ENCODE measurements at regions not wholly inside any gene's neighbourhood (a gene's known extent, or its start where the extent isn't known, plus 50 kb on each side); places are given as distances from the start of the nearest gene placed in this dataset.
"Not testable (repeated sequence)": the region's sequence is repeated elsewhere in the genome, so short reads cannot be mapped to it uniquely, and the experiment has no call there.

- no peak overlapping the region for H3K4me3 ChIP-seq
- intact Hi-C loops (cut with DNase I), result no loop called here
Observed at GRCh38 chr6:112667427-112667826, 320.3 kb downstream of the RFPL4B start.

DNA sequence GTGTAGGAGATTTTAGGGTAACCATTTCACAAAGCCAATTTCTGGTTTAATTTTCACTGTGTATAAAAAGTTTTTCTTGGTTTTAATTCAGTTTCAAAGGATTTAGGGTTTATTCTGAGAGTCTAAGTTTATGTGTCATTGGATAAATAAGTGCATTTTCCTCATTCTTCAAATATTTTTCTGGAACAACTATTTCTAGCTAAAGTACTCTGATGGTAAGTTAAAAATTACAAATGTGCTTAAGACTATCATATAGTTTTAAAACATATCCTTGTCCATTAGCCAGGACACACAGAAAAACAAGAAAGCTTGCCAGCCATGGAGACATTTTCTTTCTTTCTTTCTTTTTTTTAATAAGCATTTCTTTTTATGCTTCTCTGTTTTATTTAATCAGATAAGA lies 333.0 kb downstream of the RFPL4B start:
- TF ChIP-seq, protein P1, sequence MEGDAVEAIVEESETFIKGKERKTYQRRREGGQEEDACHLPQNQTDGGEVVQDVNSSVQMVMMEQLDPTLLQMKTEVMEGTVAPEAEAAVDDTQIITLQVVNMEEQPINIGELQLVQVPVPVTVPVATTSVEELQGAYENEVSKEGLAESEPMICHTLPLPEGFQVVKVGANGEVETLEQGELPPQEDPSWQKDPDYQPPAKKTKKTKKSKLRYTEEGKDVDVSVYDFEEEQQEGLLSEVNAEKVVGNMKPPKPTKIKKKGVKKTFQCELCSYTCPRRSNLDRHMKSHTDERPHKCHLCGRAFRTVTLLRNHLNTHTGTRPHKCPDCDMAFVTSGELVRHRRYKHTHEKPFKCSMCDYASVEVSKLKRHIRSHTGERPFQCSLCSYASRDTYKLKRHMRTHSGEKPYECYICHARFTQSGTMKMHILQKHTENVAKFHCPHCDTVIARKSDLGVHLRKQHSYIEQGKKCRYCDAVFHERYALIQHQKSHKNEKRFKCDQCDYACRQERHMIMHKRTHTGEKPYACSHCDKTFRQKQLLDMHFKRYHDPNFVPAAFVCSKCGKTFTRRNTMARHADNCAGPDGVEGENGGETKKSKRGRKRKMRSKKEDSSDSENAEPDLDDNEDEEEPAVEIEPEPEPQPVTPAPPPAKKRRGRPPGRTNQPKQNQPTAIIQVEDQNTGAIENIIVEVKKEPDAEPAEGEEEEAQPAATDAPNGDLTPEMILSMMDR (IDR thresholded peaks at IDR 0.05), result no peak
- TF ChIP-seq POLR2A (IDR thresholded peaks at IDR 0.05), result no peak
- intact Hi-C loops (cut with DNase I), result no loop called here
- DNase-seq, result no peak
- no peaks in the 10 kb centered on the region for H3K36me3 ChIP-seq
- H3K9me3 ChIP-seq, result no peaks in the 10 kb centered on the region
- no peak overlapping the region for H3K4me3 ChIP-seq
- H3K4me1 ChIP-seq, result peaks cover 0 to 23% (median 0%) of the 10 kb centered on the region in 3 donors
- H3K27ac ChIP-seq, result no peak overlapping the region
- no peaks in the 10 kb centered on the region for H3K27me3 ChIP-seq

More at GRCh38 chr6:112667427-112667826, 320.3 kb downstream of the RFPL4B start:
- no peaks in the 10 kb centered on the region for H3K36me3 ChIP-seq
- no peak overlapping the region for H3K27ac ChIP-seq
- no peak for DNase-seq
- no peaks in the 10 kb centered on the region for H3K27me3 ChIP-seq
- no peaks in the 10 kb centered on the region for H3K4me1 ChIP-seq
- no peaks in the 10 kb centered on the region for H3K9me3 ChIP-seq
- TF ChIP-seq, protein P1 (IDR thresholded peaks at IDR 0.05), result no peak
- TF ChIP-seq POLR2A (IDR thresholded peaks at IDR 0.05), result no peak

- TF ChIP-seq POLR2A (IDR thresholded peaks at IDR 0.05), result no peak
- TF ChIP-seq, protein P1 (IDR thresholded peaks at IDR 0.05), result no peak
- Histone ChIP-seq H3K4me1 (peaks cover 0 to 23% (median 0%) of the 10 kb centered on the region in 3 donors), H3K36me3 (no peaks in the 10 kb centered on the region), H3K27me3 (no peaks in the 10 kb centered on the region), H3K4me3 (no peak overlapping the region), H3K9me3 (no peaks in the 10 kb centered on the region), H3K27ac (no peak overlapping the region)
- WGBS, 2 donors, result 49 to 73% methylated on average over 5 of the region's 5 CpGs
- intact Hi-C loops (cut with DNase I), result no loop called here
- DNase-seq, result no peak
Observed at GRCh38 chr6:112682071-112682470, 334.9 kb downstream of the RFPL4B start.

GRCh38 chr6:112683106-112683505 lies 336.0 kb downstream of the RFPL4B start:
- TF ChIP-seq, protein P1 (IDR thresholded peaks at IDR 0.05), result no peak
- no peak for TF ChIP-seq POLR2A (IDR thresholded peaks at IDR 0.05)
- no peak for DNase-seq
- Histone ChIP-seq H3K4me1 (peaks cover 0 to 23% (median 0%) of the 10 kb centered on the region in 3 donors), H3K27ac (no peak overlapping the region), H3K9me3 (no peaks in the 10 kb centered on the region), H3K27me3 (no peaks in the 10 kb centered on the region), H3K4me3 (no peak overlapping the region), H3K36me3 (no peaks in the 10 kb centered on the region)
- 41 to 48% methylated on average over 2 of the region's 2 CpGs for WGBS, 2 donors
- intact Hi-C loops (cut with DNase I), result no loop called here

DNA sequence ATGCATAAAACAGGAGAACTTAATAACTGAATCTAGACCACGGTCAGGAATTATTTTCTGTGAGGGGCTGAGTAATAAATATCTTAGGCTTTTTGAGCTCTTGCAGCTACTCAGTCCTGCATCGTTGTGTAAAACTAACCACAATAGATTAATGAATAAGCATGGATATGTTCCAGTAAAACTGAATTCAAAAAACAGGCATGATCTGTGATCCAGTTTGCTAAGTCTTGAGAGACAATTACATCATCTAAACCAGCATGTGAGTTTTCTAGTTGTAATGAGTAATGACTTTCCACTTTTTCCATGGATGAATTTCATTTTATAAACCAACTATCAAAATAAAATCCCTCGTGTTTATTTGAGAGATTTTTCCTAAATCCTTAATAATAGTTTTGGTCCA lies 336.8 kb downstream of the RFPL4B start:
- intact Hi-C loops (cut with DNase I), result no loop called here
- no peaks in the 10 kb centered on the region for H3K9me3 ChIP-seq
- H3K27me3 ChIP-seq, result no peaks in the 10 kb centered on the region
- H3K4me1 ChIP-seq, result peaks cover 0 to 23% (median 0%) of the 10 kb centered on the region in 3 donors
- 15 to 17% methylated on average over 3 of the region's 3 CpGs for WGBS, 2 donors
- no peak overlapping the region for H3K27ac ChIP-seq
- TF ChIP-seq, protein P1 (IDR thresholded peaks at IDR 0.05), result no peak
- no peak for TF ChIP-seq POLR2A (IDR thresholded peaks at IDR 0.05)
- H3K36me3 ChIP-seq, result no peaks in the 10 kb centered on the region
- no peak for DNase-seq
- no peak overlapping the region for H3K4me3 ChIP-seq

GRCh38 chr6:112685521-112686220 lies 338.5 kb downstream of the RFPL4B start:
- H3K9me3 ChIP-seq; H3K4me3 ChIP-seq; H3K36me3 ChIP-seq; DNase-seq; H3K27me3 ChIP-seq; H3K27ac ChIP-seq; intact Hi-C loops (cut with DNase I): not testable (repeated sequence)
- H3K4me1 ChIP-seq, result peaks cover 0 to 24% (median 0%) of the 10 kb centered on the region in 3 donors
- WGBS, 2 donors, result 85 to 92% methylated on average over 14 to 15 of the region's 15 CpGs

DNA sequence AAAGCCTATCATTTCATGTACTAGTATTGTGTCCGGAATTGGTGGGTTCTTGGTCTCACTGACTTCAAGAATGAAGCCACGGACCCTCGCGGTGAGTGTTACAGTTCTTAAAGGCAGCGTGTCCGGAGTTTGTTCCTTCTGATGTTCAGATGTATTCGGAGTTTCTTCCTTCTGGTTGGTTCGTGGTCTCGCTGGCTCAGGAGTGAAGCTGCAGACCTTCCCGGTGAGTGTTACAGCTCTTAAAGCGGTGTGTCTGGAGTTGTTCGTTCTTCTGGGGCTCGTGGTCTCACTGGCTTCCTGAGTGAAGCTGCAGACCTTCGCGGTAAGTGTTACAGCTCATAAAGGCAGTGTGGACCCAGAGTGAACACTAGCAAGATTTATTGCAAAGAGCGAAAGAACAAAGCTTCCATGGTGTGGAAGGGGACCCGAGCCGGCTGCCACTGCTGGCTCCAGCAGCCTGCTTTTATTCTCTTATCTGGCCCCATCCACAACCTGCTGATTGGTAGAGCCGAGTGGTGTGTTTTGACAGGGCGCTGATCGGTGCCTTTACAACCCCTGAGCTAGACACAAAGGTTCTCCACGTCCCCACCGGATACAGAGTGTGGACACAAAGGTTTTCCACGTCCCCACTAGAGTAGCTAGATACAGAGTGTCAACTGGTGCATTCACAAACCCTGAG lies 341.5 kb downstream of the RFPL4B start:
- H3K9me3 ChIP-seq; H3K4me3 ChIP-seq; intact Hi-C loops (cut with DNase I); H3K27ac ChIP-seq; DNase-seq; H3K27me3 ChIP-seq; H3K36me3 ChIP-seq: not testable (repeated sequence)
- 75 to 82% methylated on average over 10 to 21 of the region's 24 CpGs for WGBS, 2 donors
- peaks cover 0 to 23% (median 0%) of the 10 kb centered on the region in 3 donors for H3K4me1 ChIP-seq

Measured in esophagus squamous epithelium (tissue), 5 donors.